Loucy (cell line): ENCODE measurements at regions not wholly inside any gene's neighbourhood (a gene's known extent, or its start where the extent isn't known, plus 50 kb on each side); places are given as distances from the start of the nearest gene placed in this dataset.

Source experiments
- H2AFZ ChIP-seq: fragments of 200-600 bp; sonication (generic); 2 replicates; pipeline ENCODE4 v1.6.0; 2016; ENCODE audit warnings: antibody characterized with exemption, mild to moderate bottlenecking, low read length, moderate library complexity
- H3F3A ChIP-seq: fragments of 200-600 bp; 2 replicates; pipeline ENCODE4 v1.6.0; 2016; ENCODE audit warnings: antibody characterized with exemption, low read depth, mild to moderate bottlenecking
- H3K27me3 ChIP-seq: fragments of 200-600 bp; sonication (generic); 2 replicates; pipeline ENCODE4 v1.6.1; 2014; ENCODE audit warnings: low read length, mild to moderate bottlenecking; ENCODE audit not compliant: insufficient read depth, poor library complexity, severe bottlenecking
- H3K36me3 ChIP-seq: fragments of 200-600 bp; sonication (generic); 2 replicates; pipeline ENCODE4 v1.6.1; 2016; ENCODE audit warnings: low read length; ENCODE audit not compliant: insufficient read depth
- H3K4me1 ChIP-seq: fragments of 200-600 bp; sonication (generic); 2 replicates; pipeline ENCODE4 v1.5.1; 2014; ENCODE audit warnings: low read length, mild to moderate bottlenecking; ENCODE audit not compliant: insufficient read depth, poor library complexity, severe bottlenecking
- H3K4me2 ChIP-seq: fragments of 200-600 bp; sonication (generic); 2 replicates; pipeline ENCODE4 v1.6.0; 2014; ENCODE audit warnings: antibody characterized with exemption, low read length, low read depth, mild to moderate bottlenecking; ENCODE audit not compliant: poor library complexity, severe bottlenecking
- H3K4me3 ChIP-seq: fragments of 200-600 bp; sonication (generic); 2 replicates; pipeline ENCODE4 v1.5.1; 2014; ENCODE audit warnings: low read length, mild to moderate bottlenecking, mixed read lengths; ENCODE audit not compliant: poor library complexity, severe bottlenecking
- H3K79me2 ChIP-seq: fragments of 200-600 bp; sonication (generic); 2 replicates; pipeline ENCODE4 v1.6.1; 2014; ENCODE audit warnings: low read length; ENCODE audit not compliant: insufficient read depth
- H3K9ac ChIP-seq: fragments of 200-600 bp; sonication (generic); 2 replicates; pipeline ENCODE4 v1.6.0; 2014; ENCODE audit warnings: mild to moderate bottlenecking, low read depth, low read length, moderate library complexity; ENCODE audit not compliant: poor library complexity, severe bottlenecking
- H3K9me2 ChIP-seq: fragments of 200-600 bp; sonication (generic); replicated peaks from 2 replicates; pipeline ENCODE4 v1.6.1; 2016; ENCODE audit warnings: low read depth, low read length, mixed read lengths
- H3K9me3 ChIP-seq: fragments of 200-600 bp; sonication (generic); 2 replicates; pipeline ENCODE4 v1.6.1; 2014; ENCODE audit warnings: mild to moderate bottlenecking, antibody characterized with exemption, low read length, low read depth; ENCODE audit not compliant: insufficient read depth
- H4K20me1 ChIP-seq: fragments of 200-600 bp; sonication (generic); 2 replicates; pipeline ENCODE4 v1.6.0; 2014; ENCODE audit warnings: antibody characterized with exemption, low read length, mild to moderate bottlenecking; ENCODE audit not compliant: insufficient read depth, poor library complexity, severe bottlenecking
- CTCF ChIP-seq: fragments of 200-600 bp; sonication (generic); conservative IDR thresholded peaks from 2 replicates; pipeline ENCODE4 v1.5.1; 2014; ENCODE audit warnings: mild to moderate bottlenecking, antibody characterized with exemption, low read length
- EZH2phosphoT487 ChIP-seq: fragments of 200-600 bp; IDR thresholded peaks from 2 replicates; pipeline ENCODE4 v1.6.1; 2018; ENCODE audit warnings: antibody characterized with exemption, mild to moderate bottlenecking, moderate library complexity, borderline replicate concordance

GRCh38 chr20:12679447-12679846 is 329.3 kb upstream of the SPTLC3 start:
- H4K20me1 ChIP-seq, result no peaks in the 10 kb centered on the region
- H3K9me3 ChIP-seq, result no peaks in the 10 kb centered on the region
- H3K4me3 ChIP-seq, result no peak overlapping the region
- no peaks in the 10 kb centered on the region for H3K79me2 ChIP-seq
- no peak overlapping the region for H3K9ac ChIP-seq
- no peak overlapping the region for H2AFZ ChIP-seq
- no peaks in the 10 kb centered on the region for H3K27me3 ChIP-seq
- no peaks in the 10 kb centered on the region for H3K36me3 ChIP-seq
- H3K4me2 ChIP-seq, result no peak overlapping the region
- no peaks in the 10 kb centered on the region for H3F3A ChIP-seq
- H3K4me1 ChIP-seq, result no peaks in the 10 kb centered on the region
- no peaks in the 10 kb centered on the region for H3K9me2 ChIP-seq
- TF ChIP-seq CTCF, result no peak
- no peak for TF ChIP-seq EZH2phosphoT487

- Histone ChIP-seq H3F3A (no peaks in the 10 kb centered on the region), H3K4me3 (no peak overlapping the region), H3K79me2 (no peaks in the 10 kb centered on the region), H3K9me2 (no peaks in the 10 kb centered on the region), H3K9ac (no peak overlapping the region), H3K36me3 (no peaks in the 10 kb centered on the region), H3K4me1 (no peaks in the 10 kb centered on the region), H4K20me1 (no peaks in the 10 kb centered on the region), H3K9me3 (no peaks in the 10 kb centered on the region), H3K27me3 (no peaks in the 10 kb centered on the region), H2AFZ (no peak overlapping the region), H3K4me2 (no peak overlapping the region)
- TF ChIP-seq EZH2phosphoT487 (no peak), CTCF (no peak)
Measured at GRCh38 chr20:12682613-12683012, 326.2 kb upstream of the SPTLC3 start.

DNA sequence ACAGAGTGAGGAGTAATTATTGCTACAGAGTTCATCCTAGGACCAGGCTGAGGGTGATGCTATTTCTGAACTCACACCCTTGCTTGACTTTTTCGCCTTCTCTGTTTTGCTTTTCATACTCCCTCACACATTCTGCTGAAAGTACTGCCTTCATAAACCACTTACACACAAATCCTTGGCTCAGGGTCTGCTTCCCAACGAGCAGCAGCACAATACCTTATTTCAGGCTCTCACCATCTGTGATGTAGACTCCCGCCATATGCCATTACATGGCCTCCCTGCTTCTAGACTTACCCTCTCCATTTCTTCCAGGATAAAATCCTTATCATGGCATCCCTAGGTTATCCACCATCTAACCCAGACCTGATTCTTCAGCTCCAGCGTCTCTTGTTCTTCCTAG is 321.3 kb upstream of the SPTLC3 start:
- Histone ChIP-seq H3K9me3 (no peaks in the 10 kb centered on the region), H3K79me2 (no peaks in the 10 kb centered on the region), H2AFZ (no peak overlapping the region), H4K20me1 (no peaks in the 10 kb centered on the region), H3K36me3 (no peaks in the 10 kb centered on the region), H3K4me1 (no peaks in the 10 kb centered on the region), H3K4me2 (no peak overlapping the region), H3K9ac (no peak overlapping the region), H3K4me3 (no peak overlapping the region), H3K27me3 (no peaks in the 10 kb centered on the region), H3F3A (no peaks in the 10 kb centered on the region), H3K9me2 (no peaks in the 10 kb centered on the region)
- TF ChIP-seq CTCF (no peak), EZH2phosphoT487 (no peak)
